ENCODE measurements at regions not wholly inside any gene's neighbourhood (a gene's known extent, or its start where the extent isn't known, plus 50 kb on each side); places are given as distances from the start of the nearest gene placed in this dataset.

DNA sequence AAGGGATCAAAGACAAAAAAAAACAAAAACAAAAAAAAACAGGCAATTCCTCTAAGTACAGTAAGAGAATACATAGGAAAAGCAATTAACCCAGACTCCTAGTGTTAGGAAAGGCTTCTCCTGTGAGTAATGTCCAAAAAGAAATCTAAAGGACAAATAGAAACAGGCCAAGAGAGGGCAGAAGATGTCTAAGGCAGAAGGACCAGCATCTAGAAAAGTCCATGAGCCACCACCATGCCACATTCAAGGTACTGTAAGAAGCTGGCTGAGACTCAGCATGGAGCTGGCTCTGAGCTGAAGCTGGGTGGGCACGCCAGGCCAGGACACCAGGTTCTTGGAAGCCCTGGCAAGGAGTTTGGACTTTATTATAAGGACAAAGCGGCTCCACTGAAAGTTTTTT lies 118.1 kb upstream of the FRY start:
- H3K4me3 ChIP-seq (ENCODE audit: low read length), result no peak overlapping the region
- no peaks in the 10 kb centered on the region for H3K27me3 ChIP-seq (ENCODE audit: insufficient read depth, low read length)
- H3K27ac ChIP-seq (ENCODE audit: low read length), result no peak overlapping the region
- H3K36me3 ChIP-seq (ENCODE audit: insufficient read depth, low read depth, low read length), result no peaks in the 10 kb centered on the region
- no peak overlapping the region for H3K9ac ChIP-seq (ENCODE audit: low read depth, low read length)
- H3K4me1 ChIP-seq (ENCODE audit: insufficient read depth, low read length), result no peaks in the 10 kb centered on the region
- no peaks in the 10 kb centered on the region for H3K9me3 ChIP-seq (ENCODE audit: insufficient read depth, low read depth, low read length)

DNA sequence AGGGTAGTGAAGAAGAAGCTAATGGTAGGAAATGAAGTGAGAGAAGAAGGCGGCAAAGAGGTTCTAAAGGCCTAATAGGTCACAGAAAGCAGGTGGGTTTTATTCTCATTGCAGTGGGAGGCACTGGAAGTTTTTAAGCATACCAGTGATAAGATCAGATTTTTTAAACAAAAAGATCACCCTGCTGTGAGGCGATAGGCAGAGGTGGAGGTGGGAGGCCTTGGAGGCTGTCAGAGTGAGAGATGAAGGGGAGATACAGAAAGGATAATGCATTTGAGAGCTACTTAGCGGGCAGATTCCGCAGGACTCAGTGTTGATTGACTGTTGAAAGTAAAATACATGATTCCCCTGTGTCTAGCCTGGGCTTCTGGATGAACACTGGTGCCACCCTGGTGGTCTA lies 116.7 kb upstream of the FRY start:
- Histone ChIP-seq H3K4me1 (ENCODE audit: insufficient read depth, low read length) (no peaks in the 10 kb centered on the region), H3K9me3 (ENCODE audit: insufficient read depth, low read depth, low read length) (no peaks in the 10 kb centered on the region), H3K4me3 (ENCODE audit: low read length) (no peak overlapping the region), H3K27ac (ENCODE audit: low read length) (no peak overlapping the region), H3K9ac (ENCODE audit: low read depth, low read length) (no peak overlapping the region), H3K27me3 (ENCODE audit: insufficient read depth, low read length) (no peaks in the 10 kb centered on the region), H3K36me3 (ENCODE audit: insufficient read depth, low read depth, low read length) (no peaks in the 10 kb centered on the region)

DNA sequence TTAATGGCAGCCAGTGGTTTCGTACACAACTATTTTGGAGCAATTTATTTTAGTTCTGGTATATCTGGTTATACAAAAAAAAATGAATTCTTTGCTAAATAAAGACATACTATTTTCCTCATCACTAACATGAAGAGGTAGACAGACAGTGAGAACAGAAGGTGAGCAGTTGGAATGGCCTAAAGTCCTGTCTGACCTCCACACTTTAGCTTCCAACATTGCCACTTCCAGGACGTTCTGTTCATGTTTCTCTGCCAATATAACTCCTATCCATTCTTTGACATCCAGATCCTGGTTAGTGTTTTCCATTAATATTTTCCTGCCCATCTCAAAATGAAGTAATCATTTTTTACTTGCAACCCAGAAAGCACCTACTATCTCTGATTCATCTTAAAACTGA lies 112.9 kb upstream of the FRY start:
- no peaks in the 10 kb centered on the region for H3K27me3 ChIP-seq (ENCODE audit: insufficient read depth, low read length)

DNA sequence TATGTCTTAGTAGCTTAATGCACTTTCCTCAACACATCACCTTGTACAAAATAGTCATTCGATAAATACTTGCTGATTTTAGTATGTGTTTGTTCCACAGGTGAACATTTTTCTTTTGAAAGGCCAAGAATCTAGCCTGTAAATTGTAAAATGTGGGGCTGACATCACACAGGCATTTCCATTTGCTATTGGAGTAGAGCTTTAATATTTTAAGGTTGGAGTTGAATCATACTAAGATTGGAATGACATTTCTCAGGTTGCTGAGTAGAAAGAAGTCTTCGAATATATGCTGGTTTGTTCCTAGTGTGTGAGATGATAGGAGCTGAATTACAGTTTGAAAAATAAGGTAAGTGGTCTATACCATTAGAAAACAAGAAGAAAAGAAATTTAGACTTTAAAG lies 112.3 kb upstream of the FRY start:
- no peaks in the 10 kb centered on the region for H3K27me3 ChIP-seq (ENCODE audit: insufficient read depth, low read length)
- H3K9ac ChIP-seq (ENCODE audit: low read depth, low read length), result no peak overlapping the region
- H3K36me3 ChIP-seq (ENCODE audit: insufficient read depth, low read depth, low read length), result no peaks in the 10 kb centered on the region
- no peak overlapping the region for H3K27ac ChIP-seq (ENCODE audit: low read length)
- H3K9me3 ChIP-seq (ENCODE audit: insufficient read depth, low read depth, low read length), result no peaks in the 10 kb centered on the region
- H3K4me3 ChIP-seq (ENCODE audit: low read length), result no peak overlapping the region
- H3K4me1 ChIP-seq (ENCODE audit: insufficient read depth, low read length), result peaks cover 14% of the 10 kb centered on the region; the same call in 1 of the 2 replicates

More for the DNA sequence above, 112.9 kb upstream of the FRY start:
- H3K4me3 ChIP-seq (ENCODE audit: low read length), result no peak overlapping the region
- H3K36me3 ChIP-seq (ENCODE audit: insufficient read depth, low read depth, low read length), result no peaks in the 10 kb centered on the region
- peaks cover 14% of the 10 kb centered on the region; the same call in 1 of the 2 replicates for H3K4me1 ChIP-seq (ENCODE audit: insufficient read depth, low read length)
- H3K9me3 ChIP-seq (ENCODE audit: insufficient read depth, low read depth, low read length), result no peaks in the 10 kb centered on the region
- no peak overlapping the region for H3K27ac ChIP-seq (ENCODE audit: low read length)
- no peak overlapping the region for H3K9ac ChIP-seq (ENCODE audit: low read depth, low read length)

DNA sequence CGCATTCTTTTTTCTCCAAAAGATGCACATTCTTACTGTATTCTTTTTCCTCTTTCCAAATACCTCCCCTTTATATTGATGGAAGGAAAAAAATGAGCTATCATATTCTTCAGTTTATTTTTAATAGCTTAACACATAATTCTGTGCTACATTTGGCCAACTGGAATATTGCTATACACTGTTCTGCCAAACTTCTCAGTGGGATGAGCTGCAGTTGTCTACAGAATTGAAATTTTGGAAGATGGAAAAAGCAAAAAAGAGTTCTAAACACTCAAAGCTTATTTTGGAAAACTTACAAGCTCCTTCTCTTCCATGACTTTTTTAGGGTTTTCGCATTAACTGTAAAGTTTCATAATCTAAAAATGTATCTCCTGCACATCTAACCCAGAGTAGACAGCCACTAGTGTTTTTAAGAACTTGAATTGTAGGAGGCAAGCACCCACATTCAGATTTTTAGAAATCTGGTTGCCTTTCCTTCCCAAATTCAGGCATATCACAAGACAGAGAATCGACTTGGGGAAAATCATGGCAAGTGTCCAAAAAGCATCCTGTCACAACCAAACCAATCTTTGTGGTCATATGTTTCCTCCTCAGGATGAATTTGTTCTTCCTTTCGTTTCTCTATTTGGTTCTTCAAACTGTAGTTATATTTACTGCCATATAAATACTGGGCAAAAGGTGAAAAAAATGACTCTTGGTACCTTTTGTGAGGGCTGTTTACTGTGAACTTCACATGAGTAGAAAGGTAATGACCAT lies 111.4 kb upstream of the FRY start:
- no peaks in the 10 kb centered on the region for H3K36me3 ChIP-seq (ENCODE audit: insufficient read depth, low read depth, low read length)
- H3K9me3 ChIP-seq (ENCODE audit: insufficient read depth, low read depth, low read length), result no peaks in the 10 kb centered on the region
- peaks cover 14% of the 10 kb centered on the region; the same call in 1 of the 2 replicates for H3K4me1 ChIP-seq (ENCODE audit: insufficient read depth, low read length)
- H3K4me3 ChIP-seq (ENCODE audit: low read length), result no peak overlapping the region
- no peaks in the 10 kb centered on the region for H3K27me3 ChIP-seq (ENCODE audit: insufficient read depth, low read length)
- no peak overlapping the region for H3K27ac ChIP-seq (ENCODE audit: low read length)
- no peak overlapping the region for H3K9ac ChIP-seq (ENCODE audit: low read depth, low read length)

DNA sequence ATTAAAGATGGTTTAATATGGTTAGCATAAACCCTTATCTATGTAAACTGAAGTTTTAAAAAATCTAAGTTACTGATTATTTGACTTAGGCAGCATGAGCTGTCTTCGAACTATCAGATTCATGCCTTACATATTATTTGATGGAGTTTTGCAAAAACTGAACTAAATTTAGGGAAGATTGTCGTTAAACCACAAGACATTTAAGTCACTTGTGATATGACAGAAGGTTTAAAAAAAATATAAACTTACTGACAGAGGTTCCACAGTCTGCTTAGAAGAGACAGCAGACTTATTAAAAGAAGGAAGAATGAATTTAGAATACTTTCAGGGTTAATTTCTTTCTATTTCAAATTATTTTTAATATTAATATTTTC lies 110.9 kb upstream of the FRY start:
- Histone ChIP-seq H3K9ac (ENCODE audit: low read depth, low read length) (no peak overlapping the region), H3K4me1 (ENCODE audit: insufficient read depth, low read length) (peaks cover 14% of the 10 kb centered on the region; the same call in 1 of the 2 replicates), H3K9me3 (ENCODE audit: insufficient read depth, low read depth, low read length) (no peaks in the 10 kb centered on the region), H3K27ac (ENCODE audit: low read length) (no peak overlapping the region), H3K36me3 (ENCODE audit: insufficient read depth, low read depth, low read length) (no peaks in the 10 kb centered on the region), H3K4me3 (ENCODE audit: low read length) (no peak overlapping the region), H3K27me3 (ENCODE audit: insufficient read depth, low read length) (no peaks in the 10 kb centered on the region)

DNA sequence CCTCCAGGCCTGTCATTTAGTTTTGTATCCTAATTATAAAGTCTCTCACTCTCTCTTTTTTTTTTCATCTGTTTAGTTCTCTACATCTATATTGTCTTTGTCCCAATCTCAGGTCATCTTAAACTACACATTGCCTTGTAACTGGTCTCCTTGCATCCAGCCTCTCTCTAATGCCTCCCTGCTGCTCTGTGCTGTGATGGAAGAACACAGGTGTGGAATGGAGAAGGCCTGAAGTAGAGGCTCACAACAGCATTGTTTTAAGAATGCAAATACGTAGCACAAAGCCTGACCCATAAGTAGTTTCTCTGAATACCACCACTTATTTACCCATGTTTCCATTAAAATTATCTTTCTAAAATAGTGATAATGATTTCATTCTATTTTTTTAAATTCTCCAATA lies 108.8 kb upstream of the FRY start:
- H3K4me1 ChIP-seq (ENCODE audit: insufficient read depth, low read length), result peaks cover 14% of the 10 kb centered on the region; the same call in 1 of the 2 replicates
- H3K9me3 ChIP-seq (ENCODE audit: insufficient read depth, low read depth, low read length), result no peaks in the 10 kb centered on the region
- H3K9ac ChIP-seq (ENCODE audit: low read depth, low read length), result no peak overlapping the region
- H3K27ac ChIP-seq (ENCODE audit: low read length), result no peak overlapping the region
- H3K27me3 ChIP-seq (ENCODE audit: insufficient read depth, low read length), result no peaks in the 10 kb centered on the region
- H3K4me3 ChIP-seq (ENCODE audit: low read length), result no peak overlapping the region
- no peaks in the 10 kb centered on the region for H3K36me3 ChIP-seq (ENCODE audit: insufficient read depth, low read depth, low read length)

DNA sequence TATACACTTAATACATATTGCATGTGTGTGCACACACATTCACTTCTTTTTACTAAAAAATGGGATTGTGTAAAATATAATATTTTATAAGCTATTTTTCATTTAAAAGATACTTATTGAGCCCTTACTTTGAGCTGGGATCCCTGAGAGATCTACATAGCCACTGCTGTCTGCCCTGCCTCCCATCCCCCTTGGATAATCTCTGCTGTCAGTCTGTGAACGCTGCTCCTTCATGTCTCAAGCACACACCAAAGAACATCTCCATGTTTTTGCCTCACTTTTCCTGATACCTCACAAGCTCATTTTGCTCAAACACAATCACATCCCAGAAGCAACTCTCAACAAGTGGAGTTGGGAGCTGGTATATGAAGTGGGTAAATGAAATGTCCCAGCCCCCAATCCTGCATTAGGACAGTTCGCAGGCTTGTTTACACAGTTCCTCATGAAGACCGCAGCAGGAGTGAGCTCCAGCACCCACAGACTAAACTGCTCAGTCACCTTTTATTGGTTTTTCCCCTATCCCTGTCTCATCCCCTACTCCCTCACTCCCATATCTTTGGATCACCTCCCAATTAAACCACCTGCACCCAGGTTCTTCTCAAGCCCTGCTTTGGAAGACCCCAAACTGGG lies 108.3 kb upstream of the FRY start:
- peak overlapping the region; percentile 10; the same call in 1 of the 2 replicates for H3K4me3 ChIP-seq (ENCODE audit: low read length)
- H3K4me1 ChIP-seq (ENCODE audit: insufficient read depth, low read length), result peaks cover 14% of the 10 kb centered on the region; the same call in 1 of the 2 replicates
- H3K36me3 ChIP-seq (ENCODE audit: insufficient read depth, low read depth, low read length), result no peaks in the 10 kb centered on the region
- H3K9ac ChIP-seq (ENCODE audit: low read depth, low read length), result peak overlapping the region; percentile 25; the same call in 1 of the 2 replicates
- no peaks in the 10 kb centered on the region for H3K27me3 ChIP-seq (ENCODE audit: insufficient read depth, low read length)
- H3K27ac ChIP-seq (ENCODE audit: low read length), result peak overlapping the region; percentile 25
- H3K9me3 ChIP-seq (ENCODE audit: insufficient read depth, low read depth, low read length), result no peaks in the 10 kb centered on the region

DNA sequence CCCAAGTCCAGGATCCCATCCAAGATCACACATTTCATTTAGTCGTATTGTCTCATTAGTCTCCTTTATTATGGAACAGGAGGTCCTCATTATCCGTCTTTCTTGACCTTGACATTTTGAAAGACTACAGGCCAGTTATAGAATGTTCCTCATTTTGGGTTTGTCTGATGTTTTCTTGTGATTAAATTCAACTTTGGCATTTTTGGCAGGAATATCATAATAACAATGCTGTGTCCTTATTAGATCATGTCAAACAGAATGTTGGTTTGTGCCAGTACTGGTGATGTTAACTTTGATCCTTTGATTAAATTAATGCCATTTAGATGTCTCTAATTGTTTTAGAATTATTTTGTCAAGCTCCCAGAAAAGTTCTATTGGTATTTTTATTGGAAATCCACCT lies 106.5 kb upstream of the FRY start:
- Histone ChIP-seq H3K4me3 (ENCODE audit: low read length) (no peak overlapping the region), H3K4me1 (ENCODE audit: insufficient read depth, low read length) (peaks cover 14% of the 10 kb centered on the region; the same call in 1 of the 2 replicates), H3K36me3 (ENCODE audit: insufficient read depth, low read depth, low read length) (no peaks in the 10 kb centered on the region), H3K27ac (ENCODE audit: low read length) (no peak overlapping the region), H3K27me3 (ENCODE audit: insufficient read depth, low read length) (no peaks in the 10 kb centered on the region), H3K9me3 (ENCODE audit: insufficient read depth, low read depth, low read length) (no peaks in the 10 kb centered on the region), H3K9ac (ENCODE audit: low read depth, low read length) (no peak overlapping the region)

DNA sequence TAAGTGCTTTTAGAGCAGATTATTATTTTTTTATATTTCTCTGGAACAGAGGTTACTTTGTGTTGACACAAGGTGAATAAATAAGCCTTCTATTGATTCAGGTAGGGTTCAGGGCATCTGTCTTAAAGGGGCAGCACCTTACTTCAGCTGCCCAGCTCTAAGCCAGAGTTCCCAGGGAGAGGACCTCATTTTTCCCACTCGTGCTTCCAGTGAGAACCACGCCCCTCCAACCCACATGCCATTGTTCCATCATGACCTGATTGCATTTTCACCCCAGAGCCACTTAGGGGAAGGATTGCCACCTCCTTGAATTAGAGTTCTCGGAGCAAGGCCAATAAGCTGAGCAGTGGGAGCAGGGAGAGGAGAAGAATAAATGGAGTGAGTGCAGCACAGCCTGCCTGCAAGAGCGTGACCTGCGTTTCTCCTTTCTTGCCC lies 104.3 kb upstream of the FRY start:
- H3K27ac ChIP-seq (ENCODE audit: low read length), result no peak overlapping the region
- no peaks in the 10 kb centered on the region for H3K9me3 ChIP-seq (ENCODE audit: insufficient read depth, low read depth, low read length)
- no peaks in the 10 kb centered on the region for H3K27me3 ChIP-seq (ENCODE audit: insufficient read depth, low read length)
- H3K4me1 ChIP-seq (ENCODE audit: insufficient read depth, low read length), result peaks cover 20% of the 10 kb centered on the region; the same call in 1 of the 2 replicates
- H3K36me3 ChIP-seq (ENCODE audit: insufficient read depth, low read depth, low read length), result no peaks in the 10 kb centered on the region
- no peak overlapping the region for H3K9ac ChIP-seq (ENCODE audit: low read depth, low read length)
- H3K4me3 ChIP-seq (ENCODE audit: low read length), result no peak overlapping the region

DNA sequence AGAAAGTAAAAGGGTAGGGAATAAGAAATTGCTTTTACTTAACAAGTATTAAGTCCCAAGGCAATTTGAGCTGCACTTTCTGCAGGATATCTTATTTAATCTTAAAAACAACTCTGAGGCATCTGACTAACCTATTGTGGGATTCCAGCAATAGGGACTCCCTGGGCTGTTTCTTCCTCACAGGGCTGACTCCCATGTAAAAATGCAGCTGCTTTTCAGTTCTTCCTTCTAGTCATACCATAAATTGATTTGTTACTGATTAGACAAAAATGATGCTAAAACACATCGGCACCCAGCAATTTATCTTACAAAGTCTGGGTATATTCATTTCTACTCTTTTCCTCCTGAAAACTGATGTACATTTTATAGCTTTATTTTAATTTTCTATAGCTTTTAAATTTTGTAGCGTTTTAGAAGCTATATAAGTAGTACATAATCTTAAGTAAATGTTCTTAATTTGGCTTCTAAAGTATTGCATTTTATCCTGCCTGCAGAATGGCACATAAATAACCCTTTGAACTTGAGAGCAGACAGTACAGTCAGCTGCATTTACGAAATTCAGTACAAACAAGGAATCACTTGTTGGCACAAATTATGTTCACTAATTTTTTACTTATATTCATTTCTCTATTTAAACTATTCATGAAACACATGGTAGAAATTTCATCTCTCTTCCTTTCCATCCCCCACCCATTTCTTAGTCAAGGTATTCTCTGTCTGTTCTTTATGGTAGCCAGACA lies 102.4 kb upstream of the FRY start:
- H3K36me3 ChIP-seq (ENCODE audit: insufficient read depth, low read depth, low read length), result no peaks in the 10 kb centered on the region
- H3K9me3 ChIP-seq (ENCODE audit: insufficient read depth, low read depth, low read length), result no peaks in the 10 kb centered on the region
- no peaks in the 10 kb centered on the region for H3K27me3 ChIP-seq (ENCODE audit: insufficient read depth, low read length)
- H3K9ac ChIP-seq (ENCODE audit: low read depth, low read length), result no peak overlapping the region
- peaks cover 7% of the 10 kb centered on the region; the same call in 1 of the 2 replicates for H3K4me1 ChIP-seq (ENCODE audit: insufficient read depth, low read length)
- no peak overlapping the region for H3K4me3 ChIP-seq (ENCODE audit: low read length)
- H3K27ac ChIP-seq (ENCODE audit: low read length), result no peak overlapping the region
